ENCODE measurements at regions not wholly inside any gene's neighbourhood (a gene's known extent, or its start where the extent isn't known, plus 50 kb on each side); places are given as distances from the start of the nearest gene placed in this dataset.
"Not testable (repeated sequence)": the region's sequence is repeated elsewhere in the genome, so short reads cannot be mapped to it uniquely, and the experiment has no call there.

GRCh38 chr20:19915111-19915798 lies 101.9 kb upstream of the NAA20 start:
- TF ChIP-seq, protein P1, sequence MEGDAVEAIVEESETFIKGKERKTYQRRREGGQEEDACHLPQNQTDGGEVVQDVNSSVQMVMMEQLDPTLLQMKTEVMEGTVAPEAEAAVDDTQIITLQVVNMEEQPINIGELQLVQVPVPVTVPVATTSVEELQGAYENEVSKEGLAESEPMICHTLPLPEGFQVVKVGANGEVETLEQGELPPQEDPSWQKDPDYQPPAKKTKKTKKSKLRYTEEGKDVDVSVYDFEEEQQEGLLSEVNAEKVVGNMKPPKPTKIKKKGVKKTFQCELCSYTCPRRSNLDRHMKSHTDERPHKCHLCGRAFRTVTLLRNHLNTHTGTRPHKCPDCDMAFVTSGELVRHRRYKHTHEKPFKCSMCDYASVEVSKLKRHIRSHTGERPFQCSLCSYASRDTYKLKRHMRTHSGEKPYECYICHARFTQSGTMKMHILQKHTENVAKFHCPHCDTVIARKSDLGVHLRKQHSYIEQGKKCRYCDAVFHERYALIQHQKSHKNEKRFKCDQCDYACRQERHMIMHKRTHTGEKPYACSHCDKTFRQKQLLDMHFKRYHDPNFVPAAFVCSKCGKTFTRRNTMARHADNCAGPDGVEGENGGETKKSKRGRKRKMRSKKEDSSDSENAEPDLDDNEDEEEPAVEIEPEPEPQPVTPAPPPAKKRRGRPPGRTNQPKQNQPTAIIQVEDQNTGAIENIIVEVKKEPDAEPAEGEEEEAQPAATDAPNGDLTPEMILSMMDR (IDR thresholded peaks at IDR 0.05) = no peak
- H3K4me3 ChIP-seq = no peak overlapping the region
- no peaks in the 10 kb centered on the region for H3K27me3 ChIP-seq (ENCODE audit: low read depth)
- ATAC-seq (peak; percentile 55 to 74), DNase-seq (no peak)
- peaks cover 80% of the 10 kb centered on the region for H3K4me1 ChIP-seq
- no peaks in the 10 kb centered on the region for H3K36me3 ChIP-seq
- H3K9me3 ChIP-seq = no peaks in the 10 kb centered on the region
- peak overlapping the region; percentile 71 for H3K27ac ChIP-seq
- intact Hi-C loops (cut with DNase I) = no loop called here

DNA sequence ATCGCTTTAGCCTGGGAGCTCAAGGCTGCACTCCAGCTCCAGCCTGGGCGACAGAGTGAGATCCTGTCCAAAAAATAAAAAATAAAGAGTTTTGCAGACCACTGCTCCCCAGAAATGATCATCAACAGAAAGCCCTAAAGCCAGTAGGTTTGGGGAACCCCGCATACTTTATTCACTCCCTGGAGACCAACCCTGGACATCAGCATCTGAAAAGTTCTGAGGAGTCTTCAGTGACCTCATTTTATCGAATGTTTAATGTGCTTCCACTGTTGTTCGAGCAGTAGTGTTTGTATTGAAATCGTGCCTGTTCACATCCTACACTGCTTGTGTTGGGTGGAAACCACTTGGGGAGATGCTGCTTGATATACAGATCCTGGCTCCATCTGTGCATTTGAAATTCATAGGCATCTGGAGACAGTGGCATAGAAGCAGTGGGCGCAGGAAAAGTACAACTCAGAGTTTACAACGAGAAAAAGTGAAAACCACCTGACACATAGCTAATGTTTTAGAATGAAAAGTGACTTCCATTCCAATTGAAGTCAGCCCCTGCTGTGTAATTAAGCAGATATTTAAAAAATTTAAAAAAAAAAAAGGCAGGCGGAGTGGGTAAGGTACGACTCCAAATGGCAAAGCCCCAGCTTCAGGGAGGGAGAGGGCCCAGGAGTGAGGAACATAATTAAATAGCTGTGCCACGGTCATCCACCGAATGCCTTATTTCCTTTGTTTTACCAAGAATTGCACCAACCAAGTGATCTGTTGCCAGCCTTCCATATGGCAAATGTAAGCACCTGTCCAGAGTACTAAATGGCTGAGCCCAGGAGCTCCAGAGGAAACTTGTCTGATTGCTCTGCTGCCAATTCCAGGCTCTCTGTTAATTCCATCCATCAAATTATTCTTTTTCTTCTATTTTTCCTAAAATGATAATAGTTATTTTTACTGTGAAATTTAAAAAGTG lies 100.4 kb upstream of the NAA20 start:
- peak overlapping the region; percentile 71 for H3K27ac ChIP-seq

GRCh38 chr20:19918965-19919329 lies 98.2 kb upstream of the NAA20 start:
- Histone ChIP-seq H3K9me3 (no peaks in the 10 kb centered on the region), H3K36me3 (no peaks in the 10 kb centered on the region), H3K4me1 (peaks cover 88% of the 10 kb centered on the region), H3K4me3 (no peak overlapping the region), H3K27ac (peak overlapping the region; percentile 8), H3K27me3 (ENCODE audit: low read depth) (no peaks in the 10 kb centered on the region)
- intact Hi-C loops (cut with DNase I) = no loop called here
- TF ChIP-seq, protein P1 (IDR thresholded peaks at IDR 0.05) = no peak
- DNase-seq (no peak), ATAC-seq (no peak)

More for the DNA sequence above, 100.4 kb upstream of the NAA20 start:
- Histone ChIP-seq H3K4me3 (no peak overlapping the region), H3K36me3 (no peaks in the 10 kb centered on the region), H3K27me3 (ENCODE audit: low read depth) (no peaks in the 10 kb centered on the region), H3K4me1 (peaks cover 80% of the 10 kb centered on the region), H3K9me3 (no peaks in the 10 kb centered on the region)
- TF ChIP-seq, protein P1 (IDR thresholded peaks at IDR 0.05) = no peak
- intact Hi-C loops (cut with DNase I) = no loop called here
- ATAC-seq (no peak), DNase-seq (no peak)

DNA sequence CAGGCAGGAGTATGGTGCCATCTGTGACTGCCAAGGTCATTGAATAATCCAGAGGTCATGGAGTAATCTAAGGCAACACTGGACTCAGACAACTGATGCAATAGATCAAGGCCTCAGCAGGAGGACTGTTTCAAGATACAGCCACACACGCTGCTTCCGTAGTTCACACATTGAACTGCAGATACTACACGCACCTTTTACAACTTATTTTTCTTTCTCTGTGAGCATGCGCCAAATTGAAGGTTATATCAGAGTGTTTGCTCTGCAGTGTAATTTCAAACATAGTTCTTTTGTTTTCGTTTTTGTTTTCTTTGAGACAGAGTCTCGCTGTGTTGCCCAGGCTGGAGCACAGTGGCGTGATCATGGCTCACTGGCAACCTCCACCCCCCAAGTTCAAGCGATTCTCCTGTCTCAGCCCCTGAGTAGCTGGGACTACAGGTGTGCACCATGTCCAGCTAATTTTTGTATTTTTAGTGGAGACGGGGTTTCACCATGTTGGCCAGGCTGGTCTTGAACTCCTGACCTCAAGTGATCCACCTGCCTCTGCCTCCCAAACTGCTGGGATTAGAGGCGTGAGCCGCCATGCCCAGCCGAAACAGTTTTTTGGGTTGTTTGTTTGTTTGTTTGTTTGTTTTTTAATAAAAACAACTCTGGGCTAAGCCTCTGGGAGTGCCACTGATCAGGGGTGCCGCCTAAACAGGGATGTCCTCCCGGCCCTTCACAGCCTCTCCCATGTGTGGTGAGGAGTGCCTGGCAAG lies 96.6 kb upstream of the NAA20 start:
- H3K4me3 ChIP-seq = no peak overlapping the region
- DNase-seq = no peak
- no peaks in the 10 kb centered on the region for H3K9me3 ChIP-seq
- H3K27me3 ChIP-seq (ENCODE audit: low read depth) = no peaks in the 10 kb centered on the region
- peaks cover 73% of the 10 kb centered on the region for H3K4me1 ChIP-seq
- TF ChIP-seq, protein P1 (IDR thresholded peaks at IDR 0.05) = no peak
- intact Hi-C loops (cut with DNase I) = no loop called here
- H3K27ac ChIP-seq = peak overlapping the region; percentile 65
- ATAC-seq = no peak
- no peaks in the 10 kb centered on the region for H3K36me3 ChIP-seq

GRCh38 chr20:19921284-19921793 lies 95.8 kb upstream of the NAA20 start:
- ATAC-seq (peak; percentile 61 to 64), DNase-seq (no peak)
- Histone ChIP-seq H3K4me1 (peaks cover 69% of the 10 kb centered on the region), H3K9me3 (no peaks in the 10 kb centered on the region), H3K4me3 (no peak overlapping the region), H3K36me3 (no peaks in the 10 kb centered on the region), H3K27ac (peak overlapping the region; percentile 65), H3K27me3 (ENCODE audit: low read depth) (no peaks in the 10 kb centered on the region)
- TF ChIP-seq, protein P1 (IDR thresholded peaks at IDR 0.05) = no peak
- intact Hi-C loops (cut with DNase I) = no loop called here

- intact Hi-C loops (cut with DNase I); H3K4me3 ChIP-seq; H3K36me3 ChIP-seq; H3K9me3 ChIP-seq; ATAC-seq; DNase-seq; H3K27me3 ChIP-seq (ENCODE audit: low read depth): not testable (repeated sequence)
- H3K27ac ChIP-seq = peak overlapping the region; percentile 65
- H3K4me1 ChIP-seq = peaks cover 69% of the 10 kb centered on the region
These were observed 95.3 kb upstream of the NAA20 start for GRCh38 chr20:19921829-19922228.

Measured in lower lobe of right lung (tissue), 2 donors.